ENCODE measurements at regions not wholly inside any gene's neighbourhood (a gene's known extent, or its start where the extent isn't known, plus 50 kb on each side); places are given as distances from the start of the nearest gene placed in this dataset.
A peak's percentile ranks its signal among the peaks of the same experiment; 100 is the strongest.
"Not testable (repeated sequence)": the region's sequence is repeated elsewhere in the genome, so short reads cannot be mapped to it uniquely, and the experiment has no call there.

- no peak for DNase-seq
Observed at GRCh38 chr3:177764377-177764912, 567.2 kb upstream of the TBL1XR1 start.

- DNase-seq: no peak
Observed at GRCh38 chr3:177764933-177765332, 567.7 kb upstream of the TBL1XR1 start.

GRCh38 chr3:177770383-177771230 lies 573.3 kb upstream of the TBL1XR1 start:
- no peak for DNase-seq

- DNase-seq: no peak
Observed at GRCh38 chr3:177771780-177772179, 574.5 kb upstream of the TBL1XR1 start.

- DNase-seq: no peak
Observed at GRCh38 chr3:177772908-177773557, 575.8 kb upstream of the TBL1XR1 start.

GRCh38 chr3:177773717-177774116 lies 576.4 kb upstream of the TBL1XR1 start:
- DNase-seq: no peak

- DNase-seq: peak in 1 of 56 donors; percentile 5
Observed at GRCh38 chr3:177776661-177777101, 579.4 kb upstream of the TBL1XR1 start.

- peak in 34 of 56 donors; percentile 6 to 68 (median 26) for DNase-seq
Observed at GRCh38 chr3:177777699-177778098, 580.4 kb upstream of the TBL1XR1 start.

- no peak for DNase-seq
Observed at GRCh38 chr3:177778633-177779032, 581.4 kb upstream of the TBL1XR1 start.

GRCh38 chr3:177781686-177782161 lies 584.4 kb upstream of the TBL1XR1 start:
- peak in 3 of 56 donors; percentile 1 to 4 (median 3) for DNase-seq

GRCh38 chr3:177783338-177783737 lies 586.1 kb upstream of the TBL1XR1 start:
- no peak for DNase-seq

- no peak for DNase-seq
Observed at GRCh38 chr3:177783767-177784166, 586.5 kb upstream of the TBL1XR1 start.

- no peak for DNase-seq
Observed at GRCh38 chr3:177787279-177788041, 590.2 kb upstream of the TBL1XR1 start.

- DNase-seq: no peak
Observed at GRCh38 chr3:177789500-177789899, 592.2 kb upstream of the TBL1XR1 start.

- DNase-seq: no peak
Observed at GRCh38 chr3:177792311-177793030, 595.2 kb upstream of the TBL1XR1 start.

GRCh38 chr3:177793451-177793850 lies 596.2 kb upstream of the TBL1XR1 start:
- no peak for DNase-seq

- no peak for DNase-seq
Observed at GRCh38 chr3:177795216-177795615, 597.9 kb upstream of the TBL1XR1 start.

- DNase-seq: no peak
Observed at GRCh38 chr3:177795859-177796258, 598.6 kb upstream of the TBL1XR1 start.

GRCh38 chr3:177800147-177800546 lies 602.9 kb upstream of the TBL1XR1 start:
- not testable (repeated sequence) for DNase-seq

- DNase-seq: no peak
Observed at GRCh38 chr3:177800561-177800960, 603.3 kb upstream of the TBL1XR1 start.
